ENCODE measurements at regions not wholly inside any gene's neighbourhood (a gene's known extent, or its start where the extent isn't known, plus 50 kb on each side); places are given as distances from the start of the nearest gene placed in this dataset.

- Histone ChIP-seq H4K20me1 (replicated peaks in 1 of 2; ENCODE audit: control insufficient read depth in 1 of 2, insufficient read depth in 2 of 2, low read length in 2 of 2) (no peaks in the 10 kb centered on the region), H3K4ac (replicated peaks; ENCODE audit: insufficient read length, low read depth, low read length) (no peak overlapping the region), H2AK5ac (ENCODE audit: low read depth, low read length) (no peak overlapping the region), H3K79me1 (ENCODE audit: low read depth, low read length) (no peaks in the 10 kb centered on the region), H3K14ac (ENCODE audit: insufficient read length) (no peak overlapping the region), H2BK15ac (ENCODE audit: low read length) (no peak overlapping the region), H3K9me3 (ENCODE audit: insufficient read depth in 2 of 2, low read depth in 1 of 2, low read length in 1 of 2) (no peaks in the 10 kb centered on the region; a peak in 1 of 4 replicates), H3K4me1 (replicated peaks in 1 of 4; ENCODE audit: control insufficient read depth in 3 of 4, insufficient read depth in 4 of 4, low read length in 3 of 4) (peaks cover 3 to 9% (median 7%) of the 10 kb centered on the region in 4 experiments; a peak in 6 of 7 replicates), H2AFZ (ENCODE audit: low read length) (no peak overlapping the region), H2BK20ac (ENCODE audit: low read length) (no peak overlapping the region), H3K36me3 (ENCODE audit: control insufficient read depth in 2 of 4, insufficient read depth in 4 of 4, low read length in 3 of 4) (no peaks in the 10 kb centered on the region), H3K4me3 (ENCODE audit: extremely low read depth in 1 of 4, insufficient read depth in 2 of 4, low read depth in 3 of 4, low read length in 4 of 4) (no peak overlapping the region), H3K79me2 (ENCODE audit: control insufficient read depth in 1 of 2, insufficient read depth in 2 of 2, low read length in 2 of 2) (no peaks in the 10 kb centered on the region), H4K8ac (ENCODE audit: extremely low read depth, insufficient read depth, low read length) (peak overlapping the region; percentile 38), H3K4me2 (ENCODE audit: insufficient read depth in 1 of 2, low read depth in 2 of 2, low read length in 2 of 2) (no peak overlapping the region), H4K5ac (ENCODE audit: insufficient read length, low read depth, low read length) (no peak overlapping the region), H2BK12ac (ENCODE audit: low read depth, low read length) (no peak overlapping the region), H4K91ac (replicated peaks; ENCODE audit: insufficient read length, low read length) (no peak overlapping the region), H3K18ac (ENCODE audit: extremely low read depth, low read length) (no peak overlapping the region; the same call in none of the 2 replicates), H3K27ac (ENCODE audit: low read depth, low read length) (no peak overlapping the region), H3K9ac (replicated peaks in 1 of 4; ENCODE audit: extremely low read depth in 1 of 4, low read depth in 3 of 4, low read length in 3 of 4) (no peak overlapping the region), H3K23me2 (ENCODE audit: low read depth, low read length) (no peaks in the 10 kb centered on the region; the same call in 1 of the 2 replicates), H3K23ac (ENCODE audit: insufficient read length) (no peak overlapping the region), H2BK5ac (ENCODE audit: low read depth, low read length) (no peak overlapping the region), H2BK120ac (replicated peaks; ENCODE audit: low read depth, low read length) (no peak overlapping the region), H3K27me3 (replicated peaks in 1 of 4; ENCODE audit: control insufficient read depth in 3 of 4, extremely low read depth in 1 of 4, insufficient read depth in 3 of 4, low read length in 3 of 4) (no peaks in the 10 kb centered on the region; a peak in 1 of 7 replicates), H3K56ac (replicated peaks; ENCODE audit: insufficient read length, low read depth, low read length) (no peak overlapping the region)
- ChIA-PET POLR2A (ENCODE audit: partially characterized antibody) (no interaction called here), CTCF (ENCODE audit: partially characterized antibody) (no interaction called here)
- DNase-seq (ENCODE audit: low read depth in 1 of 2, low spot score in 2 of 2) (no peak), FAIRE-seq (no peak)
- WGBS, 2 experiments (ENCODE audit: extremely low coverage in 1 of 2, insufficient coverage in 1 of 2, insufficient read length in 1 of 2, insufficient replicate concordance in 2 of 2, low coverage in 1 of 2, low lambda C conversion rate in 2 of 2, missing lambda C conversion rate in 1 of 2): 95% methylated on average over 55 of the region's 60 CpGs; no CpG with 5 or more reads in 1 of the 2 experiments
- TF ChIP-seq GTF2F1 (IDR thresholded peaks at IDR 0.05; ENCODE audit: borderline replicate concordance, low read depth, low read length): no peak
These were observed 60.0 kb upstream of the IRX1 start for GRCh38 chr5:3535414-3536211.
